GM12874 (cell line): ENCODE measurements at regions not wholly inside any gene's neighbourhood (a gene's known extent, or its start where the extent isn't known, plus 50 kb on each side); places are given as distances from the start of the nearest gene placed in this dataset.

Experiments
- CTCF ChIP-seq: IDR thresholded peaks from 2 replicates; pipeline ENCODE4 v1.5.1; 2011; ENCODE audit warnings: low read depth, mild to moderate bottlenecking, control low read depth, low read length, moderate library complexity; ENCODE audit not compliant: insufficient read depth

- no peak for TF ChIP-seq CTCF
These were observed 424.5 kb upstream of the MON1B start for GRCh38 chr16:76766538-76766937.

GRCh38 chr16:76768316-76768715 is 422.7 kb upstream of the MON1B start:
- TF ChIP-seq CTCF: no peak

- no peak for TF ChIP-seq CTCF
These were observed 422.0 kb upstream of the MON1B start for GRCh38 chr16:76768948-76769347.

GRCh38 chr16:76771216-76771615 is 419.8 kb upstream of the MON1B start:
- TF ChIP-seq CTCF: no peak

GRCh38 chr16:76777721-76778465 is 413.1 kb upstream of the MON1B start:
- TF ChIP-seq CTCF: no peak

- no peak for TF ChIP-seq CTCF
These were observed 410.4 kb upstream of the MON1B start for GRCh38 chr16:76780556-76780955.

GRCh38 chr16:76784530-76784929 is 406.5 kb upstream of the MON1B start:
- no peak for TF ChIP-seq CTCF
